IPS DF 4.7 (cell line): ENCODE measurements at regions not wholly inside any gene's neighbourhood (a gene's known extent, or its start where the extent isn't known, plus 50 kb on each side); places are given as distances from the start of the nearest gene placed in this dataset.
A peak's percentile ranks its signal among the peaks of the same experiment; 100 is the strongest.
"Not testable (repeated sequence)": the region's sequence is repeated elsewhere in the genome, so short reads cannot be mapped to it uniquely, and the experiment has no call there.

Source experiments
- DNase-seq: peaks from one replicate; pipeline ENCODE4 v3.0.0-alpha.2; 2013; ENCODE audit warnings: low spot score; ENCODE audit errors: extremely low read depth

DNA sequence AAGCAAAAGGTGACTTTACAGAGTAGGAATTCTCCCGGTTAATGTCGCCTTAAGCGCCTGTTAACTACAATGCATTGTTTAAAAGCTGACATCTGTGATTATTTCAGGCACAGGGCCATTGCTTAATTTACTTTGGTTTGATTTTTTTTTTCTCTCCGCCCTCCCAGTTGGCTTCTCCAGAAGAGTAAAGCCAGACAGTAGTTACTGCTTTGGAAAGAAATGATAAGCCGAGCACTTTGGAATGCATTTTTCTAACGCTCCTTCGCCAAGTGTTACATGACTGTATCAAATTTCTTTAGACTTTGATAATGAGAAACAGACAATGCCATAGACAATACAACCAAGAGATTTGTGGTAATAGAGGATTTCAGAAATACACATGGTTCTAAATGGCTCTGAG lies 383.0 kb upstream of the TENM3 start:
- DNase-seq: no peak

DNA sequence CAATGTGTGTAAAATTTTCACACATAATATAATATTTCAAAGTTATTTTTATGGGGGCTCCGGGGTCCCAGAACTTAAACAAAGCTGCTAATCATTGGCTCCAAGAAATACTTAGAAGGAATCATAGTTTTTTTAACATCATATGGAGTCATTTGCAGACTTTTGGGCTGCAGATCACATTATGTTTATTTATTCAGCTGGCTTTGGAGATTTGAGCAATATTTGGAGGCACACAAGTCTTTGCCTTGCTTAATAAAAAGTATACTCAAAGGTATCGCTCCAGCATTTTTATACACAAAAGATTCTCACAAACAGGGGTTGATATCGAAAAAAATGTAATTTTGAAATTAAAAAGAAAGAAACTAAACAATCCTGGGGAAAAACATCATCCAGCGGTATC lies 382.5 kb upstream of the TENM3 start:
- no peak for DNase-seq

DNA sequence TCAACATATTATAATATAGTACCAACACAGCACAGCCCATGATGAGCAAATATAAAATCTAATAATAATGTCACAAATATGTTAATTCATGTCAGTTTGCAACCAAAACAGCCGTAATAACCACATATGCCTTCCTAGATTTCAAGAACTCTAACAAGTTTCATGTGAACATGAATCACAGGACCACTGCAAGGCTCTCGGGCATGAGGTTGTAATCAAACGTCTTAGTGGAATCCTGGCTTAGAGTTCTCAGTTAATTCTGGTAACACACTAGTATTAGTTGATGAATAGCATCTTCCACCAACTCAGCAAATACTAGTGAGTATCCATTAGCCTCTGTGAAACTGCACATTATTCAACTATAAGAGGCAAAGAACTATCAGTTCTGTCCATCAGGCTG lies 379.3 kb upstream of the TENM3 start:
- DNase-seq: no peak

DNA sequence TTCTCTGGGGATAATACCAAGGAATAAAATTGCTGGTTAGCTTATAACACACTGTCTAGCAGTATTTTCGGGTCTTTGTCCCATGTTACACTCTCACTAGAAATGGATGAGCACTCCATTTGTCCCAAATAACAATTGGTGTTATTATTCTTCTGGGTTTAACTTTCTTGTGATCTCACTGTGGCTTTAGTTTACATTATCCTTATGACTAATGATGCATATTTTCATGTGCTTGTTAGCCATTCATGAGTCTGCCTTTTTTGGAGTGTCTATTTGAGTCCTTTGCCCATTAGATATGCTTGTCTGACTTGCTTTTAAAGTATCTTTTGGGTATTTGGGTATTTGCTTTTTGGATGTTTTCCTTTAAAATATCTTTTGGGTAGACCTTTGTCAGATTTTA lies 372.9 kb upstream of the TENM3 start:
- DNase-seq: no peak

GRCh38 chr4:181874602-181875001 lies 368.6 kb upstream of the TENM3 start:
- DNase-seq: no peak

DNA sequence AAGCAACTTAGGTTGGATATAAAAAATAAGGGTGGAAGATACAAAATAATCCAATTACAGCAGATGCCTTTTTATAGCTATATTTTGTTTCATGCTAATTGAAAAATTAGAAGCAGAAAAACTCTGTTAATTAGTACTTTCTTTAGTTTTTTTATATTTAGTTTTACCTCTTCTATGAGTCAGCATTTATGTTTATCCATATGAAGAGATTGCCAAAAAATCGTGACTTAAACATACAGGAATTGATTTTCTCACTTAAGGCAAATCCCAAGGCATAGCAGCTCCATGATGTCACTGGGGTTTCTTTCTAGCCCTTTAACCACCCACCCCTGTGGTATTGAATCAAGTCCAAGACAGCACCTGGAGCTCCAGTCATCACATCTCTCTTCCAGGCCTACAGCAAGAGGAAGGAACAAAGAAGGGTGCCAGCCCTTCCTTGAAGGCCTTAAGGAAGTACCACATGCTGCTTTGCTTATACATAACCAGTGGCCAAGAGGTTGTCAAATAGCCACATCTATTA lies 365.8 kb upstream of the TENM3 start:
- no peak for DNase-seq

DNA sequence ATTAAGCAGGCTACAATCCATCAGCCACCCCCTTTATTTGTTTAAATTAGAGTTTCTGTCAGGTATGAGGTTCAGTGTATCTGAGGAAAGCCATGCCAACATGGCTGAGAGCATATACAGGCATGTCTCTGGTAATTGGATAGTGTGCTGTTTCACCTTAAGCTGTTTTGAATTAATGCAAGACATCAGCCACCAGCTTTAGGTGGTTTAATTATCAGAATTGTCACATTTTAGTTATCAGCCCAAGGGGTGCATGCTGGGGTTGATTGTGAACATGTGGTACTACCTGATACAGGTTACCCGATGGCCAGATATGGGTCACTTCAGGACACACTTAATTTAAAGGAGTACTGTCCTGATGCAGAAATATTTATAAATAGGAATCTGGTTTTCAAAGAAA lies 353.2 kb upstream of the TENM3 start:
- DNase-seq: no peak

- DNase-seq: no peak
These were observed 352.3 kb upstream of the TENM3 start for GRCh38 chr4:181890911-181891310.

- no peak for DNase-seq
These were observed 346.6 kb upstream of the TENM3 start for GRCh38 chr4:181896614-181897013.

DNA sequence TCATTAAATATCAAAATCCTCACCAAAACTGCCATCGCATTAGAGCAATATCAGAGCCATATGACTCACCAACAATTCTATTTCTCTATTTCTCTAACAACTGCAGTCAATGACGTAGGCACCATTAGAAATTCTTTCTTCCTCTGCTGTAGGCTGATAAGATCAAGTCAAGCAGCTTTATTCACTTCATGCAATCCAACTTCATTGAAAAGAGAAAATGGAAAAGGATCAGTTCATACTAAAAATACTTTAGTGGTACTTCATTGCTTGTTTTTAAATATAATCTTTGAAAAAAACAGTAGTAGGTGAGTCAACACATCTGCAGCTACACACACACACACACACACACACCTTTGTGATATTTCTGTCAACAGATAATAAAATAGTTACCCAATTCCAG lies 345.3 kb upstream of the TENM3 start:
- DNase-seq: no peak

DNA sequence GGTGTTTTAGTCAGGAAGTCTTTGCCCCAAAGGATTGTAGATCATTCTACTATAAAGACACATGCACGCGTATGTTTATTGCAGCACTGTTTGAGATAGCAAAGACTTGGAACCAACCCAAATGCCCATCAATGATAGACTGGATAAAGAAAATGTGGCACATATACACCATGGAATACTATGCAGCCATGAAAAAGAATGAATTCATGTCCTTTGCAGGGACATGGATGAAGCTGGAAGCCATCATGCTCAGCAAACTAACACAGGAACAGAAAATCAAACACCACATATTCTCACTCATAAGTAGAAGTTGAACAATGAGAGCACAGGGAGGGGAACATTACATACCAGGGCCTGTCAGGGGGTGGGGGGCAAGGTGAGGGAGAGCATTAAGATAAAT lies 340.8 kb upstream of the TENM3 start:
- DNase-seq: not testable (repeated sequence)

DNA sequence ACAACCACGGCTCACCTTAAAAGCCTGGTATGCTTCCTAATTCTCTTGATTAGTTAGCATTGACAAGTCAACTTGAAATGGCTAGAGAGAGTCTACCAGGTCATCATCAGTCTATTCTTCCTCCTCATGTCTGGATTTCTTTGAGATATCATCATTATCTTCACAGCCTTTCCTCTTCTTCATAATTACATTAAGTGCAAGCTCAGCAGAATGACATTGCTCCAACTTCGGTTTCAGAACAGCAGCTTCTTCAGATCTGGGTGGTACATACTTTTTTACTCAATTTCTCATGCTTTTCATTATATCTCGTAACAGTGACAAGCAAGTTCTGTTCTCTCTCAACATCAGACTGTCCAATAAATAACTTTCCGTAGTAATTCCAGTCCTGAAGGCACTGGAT lies 337.5 kb upstream of the TENM3 start:
- no peak for DNase-seq

DNA sequence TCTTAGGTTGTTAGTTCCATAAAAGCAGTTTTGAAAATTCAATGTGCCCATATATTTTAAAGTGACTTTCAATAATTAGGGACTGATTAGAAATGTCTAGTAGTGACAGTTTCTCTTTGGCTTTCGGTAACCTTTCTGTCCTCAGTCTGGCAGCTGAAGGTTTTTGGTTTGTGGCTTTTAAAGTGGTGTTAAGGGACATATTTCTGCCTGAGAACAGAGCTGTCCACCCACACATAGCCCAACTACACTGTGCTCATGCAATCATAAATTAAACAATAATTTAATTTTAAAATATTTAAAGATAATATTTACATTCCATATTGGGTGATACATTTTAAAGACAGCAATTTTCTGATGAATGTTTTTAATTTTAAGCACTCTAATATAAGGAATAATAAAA lies 335.0 kb upstream of the TENM3 start:
- no peak for DNase-seq

- no peak for DNase-seq
These were observed 333.8 kb upstream of the TENM3 start for GRCh38 chr4:181909368-181909767.

- DNase-seq: no peak
These were observed 331.8 kb upstream of the TENM3 start for GRCh38 chr4:181911420-181911819.

DNA sequence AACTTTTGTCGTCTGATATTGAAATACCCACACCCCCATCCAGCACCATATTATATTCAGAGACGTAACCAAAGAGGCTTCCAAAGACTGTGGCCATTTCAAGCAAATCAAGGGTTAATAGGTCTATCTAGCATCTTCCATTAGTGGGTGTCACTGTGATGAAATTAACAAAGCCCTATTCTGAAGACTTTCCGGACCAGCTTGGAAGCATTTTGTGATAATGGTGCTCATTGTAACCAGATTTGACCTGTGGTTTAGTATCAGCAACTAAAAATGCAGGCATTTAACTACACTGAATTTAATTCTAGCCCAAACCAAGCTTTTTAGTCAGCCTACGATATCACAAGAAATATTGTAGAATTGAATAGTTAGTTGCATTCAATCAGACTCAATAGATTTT lies 309.7 kb upstream of the TENM3 start:
- DNase-seq: no peak

DNA sequence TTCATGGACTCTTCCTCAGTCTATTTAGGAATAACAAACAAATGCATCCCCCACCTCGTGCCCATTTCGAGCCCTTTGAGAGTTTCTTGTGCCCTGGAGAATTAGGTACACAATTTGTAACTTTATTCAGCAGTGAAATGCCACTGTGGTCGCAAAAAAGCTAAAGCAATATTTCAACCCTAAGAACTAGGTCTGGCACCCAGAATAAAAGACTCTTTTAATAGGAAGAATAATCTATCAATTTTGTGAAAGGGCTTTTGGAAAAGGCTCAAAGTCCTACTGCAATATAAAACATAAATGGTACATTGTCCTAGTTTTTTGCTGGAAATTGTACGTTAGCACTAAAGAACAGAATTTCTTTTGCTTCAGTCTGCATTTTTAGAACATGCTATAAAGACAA lies 304.6 kb upstream of the TENM3 start:
- DNase-seq: no peak

GRCh38 chr4:181939199-181939945 lies 303.8 kb upstream of the TENM3 start:
- no peak for DNase-seq

GRCh38 chr4:181944527-181944926 lies 298.7 kb upstream of the TENM3 start:
- DNase-seq: no peak

DNA sequence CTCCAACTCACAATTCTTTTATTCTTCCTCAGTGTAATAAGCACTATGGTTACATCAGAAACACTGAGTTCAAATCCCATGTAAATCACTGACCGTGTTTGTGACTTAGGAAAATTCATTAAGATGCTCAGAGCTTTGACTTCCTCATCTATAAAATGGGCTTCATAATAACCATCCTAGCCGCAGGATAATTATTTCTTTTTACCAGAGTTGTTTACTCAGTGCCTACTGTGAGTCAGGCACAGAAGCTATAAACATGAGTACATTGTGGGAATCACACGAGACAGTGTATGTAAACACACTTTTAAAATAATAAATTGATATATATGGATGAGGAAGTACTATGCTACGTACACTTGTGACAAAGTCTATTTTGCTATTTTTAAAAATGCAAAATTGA lies 296.3 kb upstream of the TENM3 start:
- DNase-seq: no peak

DNA sequence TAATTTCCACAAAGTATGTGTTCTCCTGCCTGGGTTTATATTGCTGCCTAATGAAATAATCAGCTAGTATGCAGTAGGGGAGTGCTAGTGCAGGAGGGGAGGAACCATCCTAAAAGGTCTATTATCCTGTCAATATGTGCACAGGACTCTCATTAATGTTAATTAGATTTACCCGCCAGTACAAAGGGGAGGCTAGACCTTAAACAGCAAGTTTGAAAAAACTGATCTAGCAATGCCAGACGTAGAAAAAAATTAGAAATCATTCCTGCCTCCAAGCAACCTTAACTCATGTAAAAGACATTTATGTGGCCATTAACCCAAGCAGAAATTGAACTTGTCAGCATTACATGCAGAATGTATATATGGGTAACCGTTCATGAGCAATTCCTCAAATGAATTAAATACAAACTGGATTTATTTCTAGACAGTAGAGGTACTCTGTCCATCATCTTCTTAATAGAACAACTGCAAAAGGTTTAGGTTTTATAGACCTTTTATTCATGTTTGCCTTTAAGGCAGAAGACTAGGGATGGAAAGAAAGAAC lies 294.3 kb upstream of the TENM3 start:
- DNase-seq: no peak

GRCh38 chr4:181949704-181950312 lies 293.4 kb upstream of the TENM3 start:
- peak; percentile 87 for DNase-seq
